ENCODE measurements at regions not wholly inside any gene's neighbourhood (a gene's known extent, or its start where the extent isn't known, plus 50 kb on each side); places are given as distances from the start of the nearest gene placed in this dataset.
A peak's percentile ranks its signal among the peaks of the same experiment; 100 is the strongest.
"Not testable (repeated sequence)": the region's sequence is repeated elsewhere in the genome, so short reads cannot be mapped to it uniquely, and the experiment has no call there.

- Histone ChIP-seq H3K4me3 (ENCODE audit: low read length in 2 of 2) (peak overlapping the region; percentile 42 to 44), H3K27me3 (ENCODE audit: control insufficient read depth in 2 of 2, insufficient read depth in 1 of 2, low read length in 1 of 2) (no peaks in the 10 kb centered on the region), H3K9me3 (ENCODE audit: control insufficient read depth in 2 of 2, insufficient read depth in 1 of 2, low read length in 1 of 2) (no peaks in the 10 kb centered on the region), H3K4me1 (ENCODE audit: control insufficient read depth in 2 of 2, insufficient read depth in 2 of 2, low read length in 2 of 2) (peaks cover 44 to 83% of the 10 kb centered on the region in 2 donors), H3K27ac (ENCODE audit: low read depth in 1 of 2, low read length in 1 of 2) (peak overlapping the region; percentile 81 to 85), H3K36me3 (ENCODE audit: control insufficient read depth in 2 of 2, insufficient read depth in 2 of 2, low read length in 1 of 2) (peaks cover 13 to 83% of the 10 kb centered on the region in 2 donors)
- WGBS, result 86% methylated on average over 5 of the region's 5 CpGs
- DNase-seq (ENCODE audit: low read depth in 6 of 9, low spot score in 9 of 9), result no peak
These were observed 94.4 kb downstream of the DAD1 start for GRCh38 chr14:22494486-22495135.

GRCh38 chr14:22493753-22494152 is 95.3 kb downstream of the DAD1 start:
- no peaks in the 10 kb centered on the region for H3K27me3 ChIP-seq (ENCODE audit: control insufficient read depth in 2 of 2, insufficient read depth in 1 of 2, low read length in 1 of 2)
- H3K4me1 ChIP-seq (ENCODE audit: control insufficient read depth in 2 of 2, insufficient read depth in 2 of 2, low read length in 2 of 2), result peaks cover 47 to 89% of the 10 kb centered on the region in 2 donors
- H3K9me3 ChIP-seq (ENCODE audit: control insufficient read depth in 2 of 2, insufficient read depth in 1 of 2, low read length in 1 of 2), result no peaks in the 10 kb centered on the region
- peak overlapping the region; percentile 64 to 85 for H3K27ac ChIP-seq (ENCODE audit: low read depth in 1 of 2, low read length in 1 of 2)
- no peak for DNase-seq (ENCODE audit: low read depth in 6 of 9, low spot score in 9 of 9)
- peaks cover 13 to 81% of the 10 kb centered on the region in 2 donors for H3K36me3 ChIP-seq (ENCODE audit: control insufficient read depth in 2 of 2, insufficient read depth in 2 of 2, low read length in 1 of 2)
- 86% methylated on average over 2 of the region's 2 CpGs for WGBS
- peak overlapping the region; percentile 42 to 44 for H3K4me3 ChIP-seq (ENCODE audit: low read length in 2 of 2)

- peaks cover 14 to 79% of the 10 kb centered on the region in 2 donors for H3K36me3 ChIP-seq (ENCODE audit: control insufficient read depth in 2 of 2, insufficient read depth in 2 of 2, low read length in 1 of 2)
- WGBS, result 89% methylated on average over 15 of the region's 15 CpGs
- H3K4me3 ChIP-seq (ENCODE audit: low read length in 2 of 2), result peak overlapping the region; percentile 42 to 44
- H3K27ac ChIP-seq (ENCODE audit: low read depth in 1 of 2, low read length in 1 of 2), result peak overlapping the region; percentile 64 to 85
- peaks cover 49 to 89% of the 10 kb centered on the region in 2 donors for H3K4me1 ChIP-seq (ENCODE audit: control insufficient read depth in 2 of 2, insufficient read depth in 2 of 2, low read length in 2 of 2)
- H3K27me3 ChIP-seq (ENCODE audit: control insufficient read depth in 2 of 2, insufficient read depth in 1 of 2, low read length in 1 of 2), result no peaks in the 10 kb centered on the region
- peak in 1 of 9 donors; percentile 64 for DNase-seq (ENCODE audit: low read depth in 6 of 9, low spot score in 9 of 9)
- H3K9me3 ChIP-seq (ENCODE audit: control insufficient read depth in 2 of 2, insufficient read depth in 1 of 2, low read length in 1 of 2), result no peaks in the 10 kb centered on the region
These were observed 96.1 kb downstream of the DAD1 start for GRCh38 chr14:22492622-22493542.

- Histone ChIP-seq H3K27ac (ENCODE audit: low read depth in 1 of 2, low read length in 1 of 2) (peak overlapping the region; percentile 61 to 85), H3K4me3 (ENCODE audit: low read length in 2 of 2) (peak overlapping the region; percentile 42 to 44), H3K9me3 (ENCODE audit: control insufficient read depth in 2 of 2, insufficient read depth in 1 of 2, low read length in 1 of 2) (no peaks in the 10 kb centered on the region), H3K36me3 (ENCODE audit: control insufficient read depth in 2 of 2, insufficient read depth in 2 of 2, low read length in 1 of 2) (peaks cover 9 to 74% of the 10 kb centered on the region in 2 donors), H3K4me1 (ENCODE audit: control insufficient read depth in 2 of 2, insufficient read depth in 2 of 2, low read length in 2 of 2) (peaks cover 50 to 89% of the 10 kb centered on the region in 2 donors), H3K27me3 (ENCODE audit: control insufficient read depth in 2 of 2, insufficient read depth in 1 of 2, low read length in 1 of 2) (no peaks in the 10 kb centered on the region)
- 77% methylated on average over 11 of the region's 11 CpGs for WGBS
- DNase-seq (ENCODE audit: low read depth in 6 of 9, low spot score in 9 of 9), result no peak
These were observed 97.1 kb downstream of the DAD1 start for GRCh38 chr14:22491683-22492621.

- not testable (repeated sequence) for DNase-seq (ENCODE audit: low read depth in 6 of 9, low spot score in 9 of 9); H3K27me3 ChIP-seq (ENCODE audit: control insufficient read depth in 2 of 2, insufficient read depth in 1 of 2, low read length in 1 of 2); H3K9me3 ChIP-seq (ENCODE audit: control insufficient read depth in 2 of 2, insufficient read depth in 1 of 2, low read length in 1 of 2)
- peak overlapping the region; percentile 43 to 46 for H3K4me3 ChIP-seq (ENCODE audit: low read length in 2 of 2)
- WGBS, result 81% methylated on average over 2 of the region's 3 CpGs
- H3K27ac ChIP-seq (ENCODE audit: low read depth in 1 of 2, low read length in 1 of 2), result peak overlapping the region; percentile 79 to 84
- peaks cover 9 to 74% of the 10 kb centered on the region in 2 donors for H3K36me3 ChIP-seq (ENCODE audit: control insufficient read depth in 2 of 2, insufficient read depth in 2 of 2, low read length in 1 of 2)
- H3K4me1 ChIP-seq (ENCODE audit: control insufficient read depth in 2 of 2, insufficient read depth in 2 of 2, low read length in 2 of 2), result peaks cover 56 to 90% of the 10 kb centered on the region in 2 donors
These were observed 98.0 kb downstream of the DAD1 start for GRCh38 chr14:22491053-22491452.

GRCh38 chr14:22489957-22490950 is 98.8 kb downstream of the DAD1 start:
- peak overlapping the region; percentile 43 to 46 for H3K4me3 ChIP-seq (ENCODE audit: low read length in 2 of 2)
- DNase-seq (ENCODE audit: low read depth in 6 of 9, low spot score in 9 of 9), result no peak
- no peaks in the 10 kb centered on the region for H3K27me3 ChIP-seq (ENCODE audit: control insufficient read depth in 2 of 2, insufficient read depth in 1 of 2, low read length in 1 of 2)
- H3K9me3 ChIP-seq (ENCODE audit: control insufficient read depth in 2 of 2, insufficient read depth in 1 of 2, low read length in 1 of 2), result no peaks in the 10 kb centered on the region
- H3K27ac ChIP-seq (ENCODE audit: low read depth in 1 of 2, low read length in 1 of 2), result peak overlapping the region; percentile 79 to 84
- H3K4me1 ChIP-seq (ENCODE audit: control insufficient read depth in 2 of 2, insufficient read depth in 2 of 2, low read length in 2 of 2), result peaks cover 49 to 91% of the 10 kb centered on the region in 2 donors
- peaks cover 9 to 72% of the 10 kb centered on the region in 2 donors for H3K36me3 ChIP-seq (ENCODE audit: control insufficient read depth in 2 of 2, insufficient read depth in 2 of 2, low read length in 1 of 2)
- 78% methylated on average over 9 of the region's 9 CpGs for WGBS

GRCh38 chr14:22489244-22489545 is 99.8 kb downstream of the DAD1 start:
- Histone ChIP-seq H3K36me3 (ENCODE audit: control insufficient read depth in 2 of 2, insufficient read depth in 2 of 2, low read length in 1 of 2) (peaks cover 4 to 62% of the 10 kb centered on the region in 2 donors), H3K9me3 (ENCODE audit: control insufficient read depth in 2 of 2, insufficient read depth in 1 of 2, low read length in 1 of 2) (no peaks in the 10 kb centered on the region), H3K27ac (ENCODE audit: low read depth in 1 of 2, low read length in 1 of 2) (peak overlapping the region; percentile 77 to 84), H3K4me1 (ENCODE audit: control insufficient read depth in 2 of 2, insufficient read depth in 2 of 2, low read length in 2 of 2) (peaks cover 46 to 93% of the 10 kb centered on the region in 2 donors), H3K27me3 (ENCODE audit: control insufficient read depth in 2 of 2, insufficient read depth in 1 of 2, low read length in 1 of 2) (no peaks in the 10 kb centered on the region), H3K4me3 (ENCODE audit: low read length in 2 of 2) (peak overlapping the region; percentile 43 to 46)
- DNase-seq (ENCODE audit: low read depth in 6 of 9, low spot score in 9 of 9), result no peak
- WGBS, result 70% methylated on average over 5 of the region's 5 CpGs

All from thymus (tissue), 11 donors.